ENCODE measurements at regions not wholly inside any gene's neighbourhood (a gene's known extent, or its start where the extent isn't known, plus 50 kb on each side); places are given as distances from the start of the nearest gene placed in this dataset.
A peak's percentile ranks its signal among the peaks of the same experiment; 100 is the strongest.

GRCh38 chr6:166786704-166787293 is 159.7 kb upstream of the RPS6KA2 start:
- DNase-seq = peak; percentile 56
- TF ChIP-seq, protein P1, sequence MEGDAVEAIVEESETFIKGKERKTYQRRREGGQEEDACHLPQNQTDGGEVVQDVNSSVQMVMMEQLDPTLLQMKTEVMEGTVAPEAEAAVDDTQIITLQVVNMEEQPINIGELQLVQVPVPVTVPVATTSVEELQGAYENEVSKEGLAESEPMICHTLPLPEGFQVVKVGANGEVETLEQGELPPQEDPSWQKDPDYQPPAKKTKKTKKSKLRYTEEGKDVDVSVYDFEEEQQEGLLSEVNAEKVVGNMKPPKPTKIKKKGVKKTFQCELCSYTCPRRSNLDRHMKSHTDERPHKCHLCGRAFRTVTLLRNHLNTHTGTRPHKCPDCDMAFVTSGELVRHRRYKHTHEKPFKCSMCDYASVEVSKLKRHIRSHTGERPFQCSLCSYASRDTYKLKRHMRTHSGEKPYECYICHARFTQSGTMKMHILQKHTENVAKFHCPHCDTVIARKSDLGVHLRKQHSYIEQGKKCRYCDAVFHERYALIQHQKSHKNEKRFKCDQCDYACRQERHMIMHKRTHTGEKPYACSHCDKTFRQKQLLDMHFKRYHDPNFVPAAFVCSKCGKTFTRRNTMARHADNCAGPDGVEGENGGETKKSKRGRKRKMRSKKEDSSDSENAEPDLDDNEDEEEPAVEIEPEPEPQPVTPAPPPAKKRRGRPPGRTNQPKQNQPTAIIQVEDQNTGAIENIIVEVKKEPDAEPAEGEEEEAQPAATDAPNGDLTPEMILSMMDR (IDR thresholded peaks at IDR 0.05; ENCODE audit: low read depth, low read length, missing control alignments) = peak; percentile 70
- Histone ChIP-seq H3K27me3 (replicated peaks) (no peaks in the 10 kb centered on the region), H3K36me3 (replicated peaks) (no peaks in the 10 kb centered on the region), H3K4me3 (ENCODE audit: low read depth, low read length) (no peak overlapping the region), H3K27ac (no peak overlapping the region)
- in situ Hi-C loops (cut with HindIII; ENCODE audit: low pct_ligation_motif_present, low sequenced_read_pairs) = no loop called here

GRCh38 chr6:166785131-166785530 is 158.1 kb upstream of the RPS6KA2 start:
- in situ Hi-C loops (cut with HindIII; ENCODE audit: low pct_ligation_motif_present, low sequenced_read_pairs) = no loop called here
- H3K36me3 ChIP-seq (replicated peaks) = no peaks in the 10 kb centered on the region
- TF ChIP-seq, protein P1 (IDR thresholded peaks at IDR 0.05; ENCODE audit: low read depth, low read length, missing control alignments) = no peak
- no peak overlapping the region for H3K27ac ChIP-seq
- DNase-seq = no peak
- no peaks in the 10 kb centered on the region for H3K27me3 ChIP-seq (replicated peaks)
- H3K4me3 ChIP-seq (ENCODE audit: low read depth, low read length) = no peak overlapping the region

- TF ChIP-seq, protein P1 (IDR thresholded peaks at IDR 0.05; ENCODE audit: low read depth, low read length, missing control alignments) = no peak
- Histone ChIP-seq H3K36me3 (replicated peaks) (no peaks in the 10 kb centered on the region), H3K4me3 (ENCODE audit: low read depth, low read length) (no peak overlapping the region), H3K27me3 (replicated peaks) (no peaks in the 10 kb centered on the region), H3K27ac (no peak overlapping the region)
- DNase-seq = no peak
- in situ Hi-C loops (cut with HindIII; ENCODE audit: low pct_ligation_motif_present, low sequenced_read_pairs) = no loop called here
Measured at GRCh38 chr6:166784691-166785090, 157.6 kb upstream of the RPS6KA2 start.

DNA sequence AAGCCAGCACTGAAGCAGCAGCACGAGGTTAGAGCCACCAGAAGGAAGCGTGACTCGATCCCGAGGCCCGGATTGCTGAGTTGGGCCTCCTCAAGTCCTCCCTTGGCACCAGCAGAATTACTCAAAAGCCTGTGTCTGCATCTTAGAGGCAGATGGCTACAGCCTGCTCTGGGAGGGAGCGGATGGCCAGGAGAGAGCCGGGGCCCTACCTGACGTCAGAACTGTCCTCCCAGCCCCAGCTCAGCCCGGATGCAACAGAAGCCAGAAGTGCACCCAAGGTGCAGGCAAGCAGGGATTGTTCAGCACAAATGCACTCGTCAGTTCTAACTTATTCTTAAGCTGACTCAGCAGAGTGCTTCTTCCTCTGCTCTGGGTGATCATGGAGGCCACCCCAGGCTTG is 155.5 kb upstream of the RPS6KA2 start:
- TF ChIP-seq, protein P1 (IDR thresholded peaks at IDR 0.05; ENCODE audit: low read depth, low read length, missing control alignments) = no peak
- in situ Hi-C loops (cut with HindIII; ENCODE audit: low pct_ligation_motif_present, low sequenced_read_pairs) = no loop called here
- no peak for DNase-seq
- Histone ChIP-seq H3K27me3 (replicated peaks) (no peaks in the 10 kb centered on the region), H3K27ac (no peak overlapping the region), H3K4me3 (ENCODE audit: low read depth, low read length) (no peak overlapping the region), H3K36me3 (replicated peaks) (no peaks in the 10 kb centered on the region)

- Histone ChIP-seq H3K27ac (no peak overlapping the region), H3K36me3 (replicated peaks) (no peaks in the 10 kb centered on the region)
- DNase-seq = no peak
Measured at GRCh38 chr6:166781331-166781730, 154.3 kb upstream of the RPS6KA2 start.

More at GRCh38 chr6:166781331-166781730, 154.3 kb upstream of the RPS6KA2 start:
- in situ Hi-C loops (cut with HindIII; ENCODE audit: low pct_ligation_motif_present, low sequenced_read_pairs) = no loop called here
- Histone ChIP-seq H3K27me3 (replicated peaks) (no peaks in the 10 kb centered on the region), H3K4me3 (ENCODE audit: low read depth, low read length) (no peak overlapping the region)
- TF ChIP-seq, protein P1 (IDR thresholded peaks at IDR 0.05; ENCODE audit: low read depth, low read length, missing control alignments) = no peak
